NCI-H1048 (cell line): ENCODE measurements at regions not wholly inside any gene's neighbourhood (a gene's known extent, or its start where the extent isn't known, plus 50 kb on each side); places are given as distances from the start of the nearest gene placed in this dataset.

ENCODE experiments used
- DNase-seq: peaks from one replicate; lab custom pipeline; 2025; lab: John Stamatoyannopoulos, UW

DNA sequence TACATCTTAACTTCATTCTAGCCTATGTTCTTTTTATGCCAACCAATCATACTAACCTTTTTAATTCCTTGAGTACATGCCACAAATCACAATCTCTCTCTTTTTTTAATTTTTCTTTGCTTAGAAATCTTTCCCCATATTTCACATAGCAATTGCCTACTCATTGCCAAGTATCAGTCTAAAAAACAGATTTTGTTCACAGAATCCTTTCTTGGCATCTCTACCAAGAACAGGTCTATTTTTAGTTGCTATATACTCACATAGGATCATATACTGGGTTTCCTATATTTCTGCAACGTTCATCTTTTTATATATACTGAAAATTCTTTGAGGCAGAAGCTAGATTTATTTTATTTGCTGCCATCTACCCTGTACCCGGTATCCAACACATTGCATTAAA, 292.1 kb downstream of the GASK1B start:
- no peak for DNase-seq

DNA sequence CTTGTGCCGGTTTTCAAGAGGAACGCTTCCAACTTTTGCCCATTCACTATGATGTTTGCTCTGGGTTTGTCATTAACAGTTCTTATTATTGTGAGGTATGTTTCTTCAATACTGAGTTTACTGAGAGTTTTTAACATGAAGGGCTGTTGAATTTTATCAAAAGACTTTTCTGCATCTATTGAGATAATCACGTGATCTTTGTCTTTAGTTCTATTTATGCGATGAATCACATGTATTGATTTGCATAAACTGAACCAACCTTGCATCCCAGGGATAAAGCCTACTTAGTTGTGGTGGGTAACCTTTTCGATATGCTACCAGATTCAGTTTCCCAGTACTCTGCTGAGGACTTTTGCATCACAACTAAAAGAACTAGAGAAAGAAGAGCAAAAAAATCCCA, 318.0 kb downstream of the GASK1B start:
- DNase-seq, result no peak

DNA sequence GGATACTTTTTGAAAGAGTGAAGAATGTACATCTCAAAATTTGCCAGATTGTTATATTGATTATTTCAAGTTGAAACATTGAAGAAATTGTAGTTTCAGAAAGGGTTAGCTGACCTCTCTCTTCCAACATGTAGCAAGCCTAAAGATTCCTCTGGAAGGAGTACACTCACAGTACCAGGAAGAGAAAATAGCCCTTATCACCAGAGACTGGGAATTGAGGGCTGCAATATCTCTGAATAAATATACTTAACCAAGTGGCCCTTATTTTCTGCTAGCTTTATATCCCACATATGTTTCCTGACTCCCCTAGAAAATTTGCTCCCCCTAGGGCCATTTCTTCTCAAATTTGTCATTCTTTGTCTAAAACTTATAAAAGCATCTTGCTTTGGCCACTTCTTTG, 332.2 kb downstream of the GASK1B start:
- no peak for DNase-seq

DNA sequence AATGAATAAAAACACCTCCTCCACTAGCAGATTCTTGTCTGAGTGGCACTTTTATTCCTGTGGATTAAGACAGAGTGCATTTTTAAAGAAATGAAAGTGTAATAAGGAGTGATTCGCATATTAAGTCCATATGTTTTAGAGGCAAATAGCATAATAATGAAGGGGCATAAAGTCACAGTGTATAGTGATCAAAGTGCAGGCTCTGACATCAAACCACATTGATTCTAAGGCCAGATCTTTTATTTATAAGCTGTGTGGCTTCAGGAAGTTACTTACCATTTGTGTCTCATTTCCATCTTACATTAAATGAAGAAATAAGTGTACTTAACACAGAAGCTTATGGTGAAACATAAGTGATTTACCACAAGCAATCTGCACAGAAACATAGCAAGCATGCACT, 332.8 kb downstream of the GASK1B start:
- no peak for DNase-seq

DNA sequence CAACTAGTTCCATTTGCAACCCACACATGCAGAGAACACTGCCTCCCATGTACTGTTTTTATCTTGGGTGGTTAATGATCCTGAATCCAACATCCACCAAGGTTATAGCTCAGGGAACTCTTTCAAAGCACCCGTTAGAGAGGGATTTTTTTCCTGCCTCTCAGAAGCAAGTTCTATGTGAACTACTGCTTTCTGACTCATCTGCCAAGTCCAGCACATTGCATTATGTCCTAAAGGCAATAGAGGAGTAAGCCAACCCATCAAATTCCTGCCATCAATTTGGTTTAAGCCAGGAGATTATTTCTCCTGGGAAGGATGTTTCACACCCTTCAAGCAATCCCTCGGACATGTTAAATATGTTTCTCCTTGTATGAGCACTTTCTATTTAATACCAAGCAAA, 334.5 kb downstream of the GASK1B start:
- no peak for DNase-seq

DNA sequence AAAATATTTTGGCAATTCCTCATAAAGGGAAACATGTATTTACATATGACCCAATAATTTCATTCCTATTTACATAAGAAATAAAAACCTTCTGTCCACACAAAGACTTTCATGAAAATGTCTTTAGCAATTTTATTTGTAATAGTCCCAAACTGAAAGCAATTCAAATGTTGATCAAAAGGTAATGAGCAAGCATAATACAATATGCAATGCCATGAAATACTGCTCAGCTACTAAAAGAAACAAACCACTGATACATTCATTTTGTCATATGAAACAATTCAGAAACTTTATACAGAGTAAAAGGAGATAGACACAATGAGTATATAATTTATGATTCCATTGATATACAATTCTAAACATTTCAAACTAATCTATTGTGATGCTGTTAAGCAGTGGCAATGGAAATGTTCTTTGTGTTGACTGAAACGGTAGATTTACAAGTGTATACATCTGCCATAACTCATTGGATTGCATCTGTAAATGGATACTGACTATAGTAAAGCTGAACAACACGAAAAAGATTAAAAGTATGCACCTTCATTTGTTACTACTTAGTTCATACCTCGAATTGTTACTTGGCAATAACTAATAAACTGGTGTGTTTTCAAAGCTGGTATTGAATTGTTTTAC, 335.6 kb downstream of the GASK1B start:
- peak; percentile 16 for DNase-seq

DNA sequence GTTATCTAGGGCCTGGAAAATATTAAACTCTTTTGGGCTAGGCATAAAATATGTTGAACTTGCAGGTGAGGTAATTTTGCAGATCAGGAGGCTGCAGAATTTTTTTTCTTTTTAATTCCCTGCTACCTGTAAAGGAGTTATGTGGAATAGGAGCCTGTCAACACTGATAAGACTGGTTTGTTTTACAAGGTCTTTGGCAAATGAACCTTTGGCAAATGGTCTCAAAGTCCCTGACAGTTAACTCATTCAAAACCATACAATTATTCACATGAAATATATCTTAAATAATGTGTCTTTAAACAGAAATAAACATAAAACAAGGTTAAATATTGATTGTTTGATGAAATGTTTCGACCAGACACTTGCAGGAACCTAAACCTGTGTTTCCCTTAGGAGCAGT, 340.2 kb downstream of the GASK1B start:
- no peak for DNase-seq

DNA sequence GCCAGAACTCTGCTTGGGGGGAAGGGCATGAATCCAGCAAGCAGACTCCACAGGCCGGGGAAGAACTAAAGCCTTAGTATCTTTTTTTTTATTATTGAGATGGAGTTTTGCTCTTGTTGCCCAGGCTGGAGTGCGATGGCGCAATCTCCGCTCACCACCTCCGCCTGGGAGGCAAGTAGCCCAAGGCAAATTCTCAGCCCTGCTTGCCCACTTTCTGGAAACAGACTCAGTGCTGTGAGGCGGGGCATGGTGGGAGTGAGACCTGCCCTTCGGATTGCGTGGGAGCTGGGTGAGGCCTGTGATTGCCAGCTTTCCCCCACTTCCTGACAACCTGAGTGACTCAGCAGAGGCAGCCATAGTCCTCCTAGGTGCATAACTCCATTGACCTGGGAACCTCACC, 348.8 kb downstream of the GASK1B start:
- no peak for DNase-seq

DNA sequence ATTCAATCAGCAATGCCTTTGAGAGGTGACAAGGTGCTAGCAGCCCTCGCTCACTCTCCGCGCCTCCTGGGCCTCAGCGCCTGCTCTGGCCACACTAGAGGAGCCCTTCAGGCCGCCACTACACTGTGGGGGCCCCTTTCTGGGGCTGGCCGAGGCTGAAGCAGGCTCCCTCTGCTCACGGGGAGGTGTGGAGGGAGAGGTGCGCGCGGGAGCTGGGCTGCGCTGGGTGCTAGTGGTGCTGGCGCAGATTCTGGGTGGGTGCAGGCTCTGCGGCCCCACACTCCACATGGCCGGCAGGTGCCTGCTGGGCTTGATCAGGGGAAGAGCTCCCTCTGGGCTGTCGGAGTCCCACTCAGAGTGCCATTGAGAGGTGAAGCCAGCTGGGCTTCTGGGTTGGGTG, 351.0 kb downstream of the GASK1B start:
- DNase-seq, result no peak

DNA sequence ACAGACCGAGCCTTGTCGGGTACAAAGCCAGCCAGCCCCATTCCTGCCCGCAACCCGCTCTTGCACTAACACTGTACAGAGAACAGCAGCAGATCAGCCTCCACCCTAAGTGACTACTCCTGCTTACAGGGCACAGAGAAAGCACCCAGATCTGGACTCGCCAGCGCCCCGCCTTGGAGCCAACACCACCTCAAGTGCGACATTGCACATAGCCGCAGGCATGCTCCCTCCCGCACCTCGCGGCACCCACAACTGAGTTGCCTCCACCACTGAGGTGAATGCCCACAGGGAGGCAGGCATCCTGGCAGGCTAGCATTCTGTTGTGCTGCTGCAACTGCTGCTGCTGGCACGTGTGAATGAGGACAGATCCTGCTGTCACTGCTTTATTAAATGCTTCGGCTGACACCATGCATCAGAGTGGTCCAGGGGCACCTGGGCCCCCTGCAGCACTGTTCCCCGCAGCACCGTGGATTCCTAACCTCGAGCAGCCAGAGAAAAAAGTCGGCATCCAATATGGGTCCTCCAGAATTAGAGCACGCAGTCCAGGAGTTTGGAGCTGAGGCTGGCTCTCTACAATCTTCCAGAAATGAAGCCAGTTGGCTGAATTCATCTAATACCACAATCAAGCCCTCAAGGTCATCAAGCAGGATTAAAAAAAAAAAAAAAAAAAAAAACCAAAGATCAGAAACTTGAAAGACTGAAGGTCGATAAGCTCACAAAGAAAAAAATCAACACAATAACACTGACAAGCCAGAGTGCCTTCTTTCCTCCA, 352.9 kb downstream of the GASK1B start:
- no peak for DNase-seq

DNA sequence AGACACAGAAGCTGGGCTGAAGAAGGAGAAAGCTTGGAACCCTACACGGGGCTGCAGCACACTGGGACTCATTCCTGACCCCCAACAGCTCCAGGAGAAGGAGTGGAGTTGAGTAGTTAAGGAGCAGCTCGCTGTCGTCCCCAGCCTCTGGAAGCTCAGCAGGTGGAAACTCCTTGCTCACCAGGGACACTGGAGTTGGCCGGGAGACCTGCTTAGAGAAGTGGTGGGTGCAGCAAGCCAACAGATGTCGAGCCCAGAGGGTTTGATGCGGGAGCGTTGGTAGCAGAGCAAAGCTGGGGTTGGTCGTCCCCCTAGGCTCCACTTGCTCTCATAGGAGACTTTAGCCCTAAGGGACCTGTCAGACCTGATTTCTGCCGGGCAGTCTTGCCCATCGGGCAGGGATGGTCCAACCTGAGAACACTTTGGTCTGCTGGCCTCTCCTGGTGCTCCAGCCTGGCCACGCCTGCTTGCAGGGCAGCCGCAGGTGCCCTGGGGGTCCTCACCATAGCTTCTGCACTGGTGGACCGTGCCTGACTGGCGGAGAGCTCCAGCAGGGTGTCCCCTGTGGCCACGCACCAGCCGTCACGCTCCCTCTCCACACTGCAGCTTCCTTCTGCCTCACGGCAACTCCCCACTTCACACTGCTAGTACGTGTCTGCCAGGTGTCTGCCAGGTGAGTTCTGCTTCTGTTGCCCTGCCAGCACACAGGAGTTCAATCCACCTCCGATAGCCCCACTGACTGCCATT, 353.7 kb downstream of the GASK1B start:
- no peak for DNase-seq

DNA sequence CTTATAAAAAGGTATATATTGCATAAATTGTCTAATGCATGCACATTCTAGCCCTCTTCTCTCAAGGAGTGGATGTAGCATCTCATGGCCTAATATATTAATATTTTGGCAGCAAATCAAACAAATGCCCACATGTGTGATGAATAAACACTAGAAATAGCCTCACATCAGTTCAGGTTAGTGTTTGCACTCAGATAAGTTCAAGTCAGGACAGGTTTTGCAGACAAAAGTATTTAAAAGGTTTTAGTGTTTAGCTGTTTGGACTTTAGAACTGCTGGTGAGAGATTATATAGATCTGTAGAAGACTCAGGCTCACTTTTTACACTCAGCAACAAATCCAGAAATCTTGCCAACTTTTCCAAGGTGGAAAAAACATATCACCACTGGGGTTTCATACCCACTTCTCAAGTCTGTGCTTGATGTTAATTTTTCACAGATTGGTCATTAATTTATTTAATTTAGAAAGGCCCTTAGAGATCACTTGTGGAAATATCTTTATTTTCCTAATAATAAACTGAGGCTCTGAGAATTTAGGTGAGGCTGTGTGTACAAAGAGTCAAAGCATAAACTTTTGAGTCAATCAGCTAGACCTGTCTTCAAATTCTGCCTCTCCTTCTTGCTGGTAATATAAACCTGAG, 362.6 kb downstream of the GASK1B start:
- DNase-seq, result no peak

DNA sequence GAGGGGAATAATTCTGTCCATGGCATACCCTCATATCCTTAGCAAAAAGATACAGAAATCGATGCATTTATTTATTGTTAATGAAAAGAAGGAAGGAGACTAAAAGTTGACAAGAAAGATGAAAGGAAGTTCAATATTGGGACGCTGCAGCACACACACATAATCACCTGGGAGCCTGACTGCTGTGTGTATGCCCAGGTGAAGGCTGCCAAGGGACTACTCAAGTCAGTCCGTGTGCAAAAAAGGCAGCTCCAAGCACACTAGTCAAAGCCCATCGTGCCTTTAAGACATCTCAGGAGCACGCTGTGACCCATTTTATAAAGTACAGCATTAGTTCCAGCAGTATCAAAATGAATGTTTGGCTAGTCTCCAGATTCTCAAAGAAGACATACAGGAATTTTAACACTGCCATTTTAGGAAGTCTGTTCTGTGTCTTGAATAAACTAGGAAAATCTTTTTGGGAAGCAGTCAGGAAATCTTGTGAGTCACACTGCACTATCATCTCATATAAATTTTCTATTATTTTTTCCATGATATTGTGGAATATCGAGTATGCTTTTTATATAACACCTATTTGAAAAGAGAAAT, 363.9 kb downstream of the GASK1B start:
- DNase-seq, result no peak

DNA sequence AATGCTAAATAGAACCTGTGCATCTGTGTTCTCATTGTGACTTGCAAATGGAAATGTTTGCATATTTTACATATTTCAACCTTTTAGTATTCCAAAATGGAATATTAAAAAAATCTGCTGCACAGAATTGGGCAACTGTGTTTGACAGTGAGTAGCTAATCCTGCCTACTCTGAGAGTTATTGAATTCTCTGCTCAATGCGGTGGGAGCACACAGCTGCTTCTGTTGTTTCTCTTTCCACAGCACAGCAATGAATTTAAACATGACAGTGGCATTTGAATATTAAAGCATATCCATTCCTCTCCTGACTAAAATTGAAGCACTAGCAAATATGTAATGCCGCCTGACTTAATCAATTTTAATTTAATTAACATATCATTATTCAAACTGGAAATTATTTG, 366.6 kb downstream of the GASK1B start:
- peak; percentile 63 for DNase-seq

DNA sequence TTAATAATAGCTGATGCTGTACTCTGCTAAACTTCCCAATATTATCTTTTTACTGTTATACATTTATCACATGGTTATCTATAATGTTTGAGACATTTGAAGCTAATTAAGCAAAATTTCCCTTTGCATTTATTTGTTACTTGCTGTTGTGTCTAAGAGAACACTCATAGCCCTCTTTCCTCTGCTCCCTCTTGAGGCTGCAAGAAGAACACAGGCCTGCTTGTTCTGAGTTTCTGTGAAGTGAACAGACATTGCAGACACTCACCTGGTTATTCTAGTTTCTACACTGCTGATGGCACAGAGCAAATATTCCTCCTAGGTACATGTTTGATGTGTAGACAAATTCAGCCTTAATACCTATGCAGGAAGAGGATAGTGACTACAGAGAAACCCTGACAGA, 367.8 kb downstream of the GASK1B start:
- peak; percentile 6 for DNase-seq

DNA sequence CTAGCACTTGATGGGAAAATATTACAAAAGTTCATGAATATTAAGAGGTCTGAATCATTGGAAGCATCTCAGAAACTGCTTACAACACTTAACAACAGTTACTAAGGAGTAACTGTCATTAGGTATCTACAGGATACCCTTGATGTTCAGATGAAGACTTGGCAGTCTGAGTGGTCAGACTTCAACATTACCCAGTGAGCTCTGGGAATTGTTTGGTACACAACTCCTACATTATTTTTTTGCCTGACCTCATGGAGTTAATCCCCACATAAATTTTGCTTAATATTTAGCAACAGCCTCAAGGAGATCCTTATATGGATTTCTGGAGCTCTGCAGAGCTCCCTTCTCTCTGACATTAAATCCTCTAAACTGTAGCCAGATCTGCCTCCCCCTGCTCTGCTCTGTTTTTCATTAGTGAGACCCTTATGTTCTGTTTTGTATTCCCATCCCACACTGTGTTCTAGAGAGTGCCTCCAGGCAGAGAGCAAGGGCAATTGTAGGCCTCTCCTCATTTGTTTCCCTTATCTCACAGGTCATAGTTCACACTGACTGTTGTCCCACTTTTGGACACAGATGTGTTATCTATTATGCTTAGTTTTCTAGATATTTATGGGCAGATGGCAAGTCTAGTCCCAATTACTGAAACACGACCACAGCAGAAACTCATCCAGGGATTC, 368.8 kb downstream of the GASK1B start:
- no peak for DNase-seq

DNA sequence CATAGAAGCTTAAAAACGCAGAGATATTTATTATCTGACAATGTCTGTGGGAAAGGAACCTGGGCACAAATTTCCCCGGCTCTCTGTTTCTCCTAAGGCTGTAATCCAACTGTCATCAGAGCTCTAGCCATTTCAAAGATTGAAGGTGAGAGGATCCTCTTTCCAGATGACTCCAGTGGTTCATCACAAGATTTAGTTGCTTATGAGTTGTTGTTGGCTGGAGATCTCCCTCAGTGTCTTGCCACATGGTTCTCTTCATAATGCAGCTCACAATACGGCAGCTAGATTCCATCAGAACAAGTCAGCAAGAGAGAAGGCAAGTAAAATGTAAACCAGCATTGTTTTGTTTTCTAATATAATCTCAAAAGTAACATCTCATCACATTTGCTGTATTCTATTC, 369.4 kb downstream of the GASK1B start:
- no peak for DNase-seq

DNA sequence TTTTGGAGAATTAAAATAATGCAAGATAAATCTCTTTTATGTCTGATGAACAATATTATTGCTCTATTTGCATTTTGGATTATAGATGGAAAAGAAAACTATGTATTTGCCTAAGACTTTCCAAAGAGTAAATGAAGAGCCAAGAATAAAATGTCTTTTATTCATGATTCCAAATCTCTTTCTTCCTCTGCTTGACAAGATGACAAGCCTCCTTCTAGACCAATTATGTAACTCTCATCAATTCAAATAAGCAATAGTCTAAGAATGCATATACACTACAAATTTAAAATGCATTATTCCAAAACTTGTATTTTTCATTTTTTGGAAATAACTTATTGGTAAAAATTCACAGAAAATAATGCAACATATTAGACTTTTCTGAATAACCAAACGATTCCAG, 377.3 kb downstream of the GASK1B start:
- DNase-seq, result no peak

DNA sequence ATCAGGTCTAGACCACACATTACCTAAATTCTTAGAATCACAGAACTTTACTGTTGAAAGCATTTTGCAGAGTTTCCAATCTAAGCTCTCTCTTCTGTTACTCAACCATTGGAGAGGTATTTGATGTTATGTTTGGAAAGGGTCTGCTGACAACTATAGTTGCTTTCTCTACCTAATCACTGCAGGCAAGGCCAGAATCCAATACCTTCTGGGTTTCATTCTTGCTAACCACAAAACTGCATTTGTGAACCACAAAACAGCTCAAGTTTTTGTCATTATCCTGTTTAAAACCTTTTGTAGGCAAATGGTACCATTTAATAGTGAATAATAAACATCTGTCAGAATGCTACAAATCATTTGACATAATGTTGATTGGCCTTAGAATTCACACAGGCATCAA, 380.1 kb downstream of the GASK1B start:
- no peak for DNase-seq

DNA sequence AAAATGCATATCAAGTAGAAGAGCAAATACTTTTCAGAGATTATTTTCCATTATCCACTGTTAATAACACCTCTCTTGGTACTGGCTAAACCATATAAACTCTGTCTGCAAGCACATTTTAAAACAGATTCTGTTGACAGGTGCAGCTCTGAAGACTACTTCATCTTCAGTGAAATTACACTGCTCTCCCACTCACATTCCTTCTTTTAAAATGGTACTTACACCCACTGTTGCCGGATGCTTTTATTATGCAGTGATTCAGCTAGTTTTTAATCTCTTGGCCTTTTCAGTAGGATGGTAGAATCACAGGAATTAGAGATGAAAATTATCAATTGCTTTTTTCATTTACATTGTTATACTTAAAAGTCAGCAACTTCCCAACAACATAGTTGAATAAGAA, 381.6 kb downstream of the GASK1B start:
- no peak for DNase-seq

DNA sequence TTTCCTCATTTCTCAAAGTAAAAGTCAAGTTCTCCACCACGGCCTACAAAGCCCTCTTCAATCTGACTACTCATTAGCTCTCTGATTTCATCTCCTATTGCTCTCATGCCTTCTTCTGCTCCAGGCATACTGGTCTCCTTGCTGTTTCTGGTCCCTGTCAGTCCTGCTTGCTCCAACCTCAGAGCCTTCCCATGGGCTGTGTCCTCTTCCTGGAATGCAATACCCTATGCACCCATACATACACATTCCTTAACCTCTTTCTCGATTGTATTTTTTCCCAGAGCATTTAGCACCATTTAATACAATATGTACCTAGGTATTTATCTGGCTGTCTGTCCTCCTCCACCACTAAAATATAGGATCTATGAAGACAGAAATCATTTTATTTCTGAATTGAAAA, 385.2 kb downstream of the GASK1B start:
- no peak for DNase-seq

DNA sequence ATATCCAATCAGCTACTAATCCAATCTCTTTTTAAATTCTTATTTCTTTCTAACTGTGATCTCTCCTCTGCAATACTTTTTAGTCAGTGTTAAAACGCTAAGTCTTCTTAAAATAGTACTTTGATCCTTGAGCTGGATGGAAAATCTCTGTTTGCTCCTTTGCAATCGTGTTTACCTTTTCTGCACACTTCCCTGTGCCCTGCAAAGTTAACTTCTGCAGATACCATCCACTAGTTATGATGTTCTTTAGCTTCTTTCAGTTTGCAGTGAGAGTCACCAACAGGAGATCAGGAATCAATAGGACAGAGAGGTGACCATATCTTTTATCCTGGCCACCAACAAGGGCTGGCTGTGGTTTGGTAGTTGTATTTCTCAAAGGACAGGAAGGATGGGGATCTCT, 391.5 kb downstream of the GASK1B start:
- no peak for DNase-seq
